Central memory CD8-positive, alpha-beta T cell (primary cell): ENCODE measurements at regions not wholly inside any gene's neighbourhood (a gene's known extent, or its start where the extent isn't known, plus 50 kb on each side); places are given as distances from the start of the nearest gene placed in this dataset.
"Not testable (repeated sequence)": the region's sequence is repeated elsewhere in the genome, so short reads cannot be mapped to it uniquely, and the experiment has no call there.

Experiments used
- ATAC-seq: fragments of 150-1000 bp; cut with Tn5 transposase; replicated peaks from 2 replicates; pipeline ENCODE4 v1.10.0; 2022; ENCODE audit warnings: mild to moderate bottlenecking, moderate FRiP score, moderate number of reproducible peaks; ENCODE audit not compliant: poor library complexity, severe bottlenecking; ENCODE audit errors: extremely low read depth
- DNase-seq, 2 donors: peaks; one replicate each; pipeline ENCODE4 v3.0.0; 2021; ENCODE audit warnings: low spot score in 2 of 2
- H3K27ac Mint-ChIP-seq: one replicate; pipeline ENCODE4 v1.8.0; 2022; ENCODE audit warnings: low read depth, mild to moderate bottlenecking, moderate library complexity, mixed read lengths
- H3K27me3 Mint-ChIP-seq: one replicate; pipeline ENCODE4 v1.8.0; 2022; ENCODE audit warnings: mixed read lengths
- H3K36me3 Mint-ChIP-seq: one replicate; pipeline ENCODE4 v1.8.0; 2022; ENCODE audit warnings: mild to moderate bottlenecking, moderate library complexity, mixed read lengths; ENCODE audit not compliant: insufficient read depth
- H3K4me1 Mint-ChIP-seq: one replicate; pipeline ENCODE4 v1.8.0; 2022; ENCODE audit warnings: mixed read lengths
- H3K4me3 Mint-ChIP-seq: one replicate; pipeline ENCODE4 v1.8.0; 2022; ENCODE audit warnings: mild to moderate bottlenecking, moderate library complexity, mixed read lengths
- H3K9me3 Mint-ChIP-seq: one replicate; pipeline ENCODE4 v1.8.0; 2022; ENCODE audit warnings: mixed read lengths

DNA sequence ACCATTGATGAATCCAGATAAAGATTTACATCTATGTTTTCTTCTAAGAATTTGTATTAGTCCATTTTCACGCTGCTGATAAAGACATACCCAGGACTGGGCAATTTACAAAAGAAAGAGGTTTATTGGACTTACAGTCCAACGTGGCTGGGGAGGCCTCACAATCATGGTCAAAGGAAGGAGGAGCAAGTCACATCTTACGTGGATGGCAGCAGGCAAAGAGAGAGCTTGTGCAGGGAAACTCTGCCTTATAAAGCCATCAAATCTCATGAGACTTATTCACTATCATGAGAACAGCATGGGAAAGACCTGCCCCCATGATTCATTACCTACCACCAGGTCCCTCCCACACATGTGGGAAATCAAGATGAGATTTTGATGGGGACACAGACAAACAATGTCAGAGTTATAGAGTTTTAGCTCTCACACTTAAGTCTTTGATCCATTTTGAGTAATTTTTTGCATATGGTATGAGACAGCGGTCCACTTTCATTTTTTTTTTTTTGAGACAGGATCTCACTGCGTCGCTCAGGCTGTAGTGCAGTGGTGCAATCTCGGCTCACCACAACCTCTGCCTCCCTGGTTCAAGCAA, 53.5 kb upstream of the JADE2 start:
- not testable (repeated sequence) for H3K4me3 Mint-ChIP-seq, H3K27me3 Mint-ChIP-seq, H3K4me1 Mint-ChIP-seq, ATAC-seq, H3K36me3 Mint-ChIP-seq, H3K9me3 Mint-ChIP-seq, DNase-seq, H3K27ac Mint-ChIP-seq

DNA sequence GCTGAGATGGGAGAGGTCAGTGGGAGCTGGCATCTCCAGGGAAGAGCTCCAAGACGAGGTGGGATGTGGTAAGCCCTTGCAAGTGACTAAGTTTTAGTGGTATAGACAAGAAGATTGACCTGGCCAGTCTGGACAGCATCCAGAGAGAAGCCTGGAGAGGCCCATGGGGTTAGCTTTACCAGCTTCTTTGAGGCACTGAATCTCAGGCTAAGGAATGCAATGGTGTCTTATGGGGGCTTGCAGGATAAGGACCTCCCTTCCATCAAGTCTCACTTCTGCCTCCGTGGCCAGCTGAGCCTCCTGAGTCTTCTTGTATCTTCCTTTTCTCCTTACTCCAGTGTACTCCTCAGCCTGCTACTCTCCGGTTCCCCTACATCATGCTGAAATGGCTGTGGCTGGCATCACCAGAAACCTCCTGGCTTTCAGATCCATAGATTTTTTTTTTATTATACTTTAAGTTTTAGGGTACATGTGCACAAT, 56.5 kb upstream of the JADE2 start:
- Mint-ChIP-seq H3K9me3 (no peaks in the 10 kb centered on the region), H3K4me3 (no peak overlapping the region), H3K4me1 (peaks cover 5% of the 10 kb centered on the region), H3K27ac (peak overlapping the region; percentile 29), H3K27me3 (no peaks in the 10 kb centered on the region), H3K36me3 (no peaks in the 10 kb centered on the region)
- ATAC-seq: no peak
- DNase-seq: no peak

DNA sequence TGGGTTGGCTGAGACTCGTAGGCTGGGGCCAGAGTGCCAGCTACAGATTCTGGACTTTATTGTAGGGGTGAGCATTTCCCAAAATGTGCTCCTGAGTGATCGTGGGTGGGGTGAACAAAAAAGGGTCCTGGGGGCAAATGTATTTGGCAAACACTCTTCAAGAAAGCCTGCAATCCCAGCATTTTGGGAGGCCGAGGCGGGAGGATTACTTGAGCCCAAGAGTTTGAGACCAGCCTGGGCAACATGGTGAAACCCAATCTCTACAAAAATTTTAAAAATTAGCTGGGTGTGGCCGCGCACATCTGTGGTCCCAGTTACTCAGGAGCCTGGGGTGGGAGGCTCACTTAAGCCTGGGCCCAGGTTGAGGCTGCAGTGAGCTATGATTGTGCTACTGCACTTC, 55.5 kb upstream of the CDKN2AIPNL start:
- H3K4me1 Mint-ChIP-seq: peaks cover 5% of the 10 kb centered on the region
- DNase-seq: no peak
- ATAC-seq: no peak
- no peaks in the 10 kb centered on the region for H3K36me3 Mint-ChIP-seq
- no peaks in the 10 kb centered on the region for H3K27me3 Mint-ChIP-seq
- H3K4me3 Mint-ChIP-seq: no peak overlapping the region
- peak overlapping the region; percentile 1 for H3K27ac Mint-ChIP-seq
- no peaks in the 10 kb centered on the region for H3K9me3 Mint-ChIP-seq

DNA sequence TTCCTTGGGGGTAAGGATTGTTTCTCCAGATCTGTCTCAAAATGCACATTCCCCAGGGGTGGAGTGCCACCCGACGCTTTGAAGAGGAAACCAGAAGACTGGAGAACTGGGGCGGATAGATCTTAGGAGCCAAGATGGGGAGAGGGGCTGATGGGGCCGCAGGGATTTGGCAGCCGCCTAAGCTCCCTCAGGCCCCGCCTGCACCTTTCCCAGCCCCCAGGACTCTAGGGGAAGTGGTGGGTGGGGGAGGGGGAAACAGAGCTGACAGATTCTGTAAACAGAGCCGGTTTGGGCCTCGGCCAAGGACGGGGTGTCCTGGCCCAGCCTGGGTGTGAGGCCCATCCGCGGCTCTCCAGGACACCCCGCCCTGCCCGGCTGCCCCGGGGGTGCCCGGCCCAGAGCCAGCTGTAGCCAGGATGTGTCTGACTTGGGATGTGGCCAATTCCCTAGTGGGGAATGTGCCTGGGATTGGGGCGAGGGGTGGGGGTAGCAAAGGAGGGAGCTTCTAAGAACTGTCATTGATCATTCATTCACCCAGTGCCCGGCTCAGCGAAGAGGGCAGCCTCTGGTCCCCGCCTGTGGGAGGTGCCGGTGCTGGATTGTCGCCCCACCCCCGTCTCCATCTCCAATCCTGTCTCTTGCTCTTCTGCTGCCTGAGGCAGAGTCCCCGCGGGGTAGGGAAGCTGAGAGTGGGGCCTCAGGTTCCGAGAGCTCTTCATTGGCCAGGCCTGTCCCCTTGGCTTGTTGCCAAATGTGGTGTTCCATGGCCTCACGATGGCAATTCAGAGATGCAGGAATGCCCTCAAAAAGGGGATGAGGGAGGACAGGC, 54.8 kb upstream of the CDKN2AIPNL start:
- ATAC-seq: peak; percentile 57
- Mint-ChIP-seq H3K27ac (peak overlapping the region; percentile 1), H3K27me3 (no peaks in the 10 kb centered on the region), H3K9me3 (no peaks in the 10 kb centered on the region), H3K36me3 (no peaks in the 10 kb centered on the region), H3K4me1 (peaks cover 5% of the 10 kb centered on the region), H3K4me3 (peak overlapping the region; percentile 73)
- DNase-seq: no peak

DNA sequence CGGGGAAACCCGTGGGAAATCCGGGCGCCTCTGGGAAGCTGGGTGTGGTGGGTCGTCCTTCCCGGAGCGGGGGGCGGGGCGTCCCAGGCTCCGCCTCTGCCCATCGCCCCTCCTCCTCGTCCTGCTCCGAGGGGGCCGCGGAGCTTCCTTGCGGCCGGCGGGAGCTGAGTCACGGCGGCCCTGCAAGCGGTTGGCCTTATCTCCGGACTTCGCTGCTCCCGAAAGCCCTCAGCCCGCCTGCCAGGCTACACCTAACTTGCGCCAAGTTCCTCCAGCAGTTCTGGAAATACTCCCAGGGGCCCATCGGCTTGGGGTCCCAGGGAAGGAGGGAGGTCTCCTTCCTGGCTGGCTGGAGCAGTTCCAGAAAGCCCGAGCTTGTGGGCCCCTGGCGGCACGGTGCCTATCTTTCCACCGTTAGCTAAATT, 54.1 kb upstream of the CDKN2AIPNL start:
- no peaks in the 10 kb centered on the region for H3K9me3 Mint-ChIP-seq
- H3K4me1 Mint-ChIP-seq: peaks cover 5% of the 10 kb centered on the region
- H3K4me3 Mint-ChIP-seq: peak overlapping the region; percentile 73
- DNase-seq (no peak), ATAC-seq (peak; percentile 52)
- H3K36me3 Mint-ChIP-seq: no peaks in the 10 kb centered on the region
- no peaks in the 10 kb centered on the region for H3K27me3 Mint-ChIP-seq
- no peak overlapping the region for H3K27ac Mint-ChIP-seq

DNA sequence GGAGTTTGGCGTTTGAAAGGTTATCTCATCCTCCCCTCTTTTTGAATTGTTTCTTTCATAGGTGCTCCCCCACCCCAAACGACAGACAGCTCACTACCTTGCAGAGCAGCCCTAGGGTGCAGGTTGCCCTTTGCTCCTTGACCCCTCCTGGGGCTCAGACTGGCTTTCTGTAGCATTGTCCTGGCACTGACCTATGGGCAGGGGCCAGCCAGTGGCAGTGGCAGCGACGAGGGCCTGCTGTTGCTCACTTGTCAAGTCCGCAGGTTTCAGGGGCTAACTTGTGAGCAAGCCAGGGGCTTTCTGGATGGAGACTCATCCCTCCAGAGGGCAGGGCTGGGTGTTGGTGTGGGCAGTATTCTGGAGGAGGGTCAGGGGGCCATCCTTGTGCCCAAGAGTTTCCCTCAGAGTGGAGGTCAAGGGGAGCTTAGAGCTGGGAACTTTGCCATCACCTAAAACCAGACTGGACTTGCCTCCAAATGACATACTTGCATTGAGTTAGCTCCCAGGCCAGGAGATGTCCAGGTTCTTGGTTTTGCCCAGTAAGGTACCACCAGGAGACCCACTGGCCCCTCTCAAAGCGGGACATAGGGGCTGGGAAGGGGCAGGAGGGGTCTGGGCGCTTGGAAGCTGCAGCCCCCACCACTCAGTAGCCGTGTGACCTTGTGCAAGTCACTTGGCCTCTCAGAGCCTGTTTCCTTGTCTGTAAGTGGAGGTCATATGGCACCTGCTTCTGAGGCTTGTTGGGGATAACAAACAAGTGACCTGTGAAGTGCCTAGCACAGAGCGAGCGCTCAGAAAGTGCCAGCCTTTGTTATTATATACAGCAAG, 53.5 kb upstream of the CDKN2AIPNL start:
- Mint-ChIP-seq H3K36me3 (no peaks in the 10 kb centered on the region), H3K4me1 (peaks cover 5% of the 10 kb centered on the region), H3K9me3 (no peaks in the 10 kb centered on the region), H3K27ac (no peak overlapping the region), H3K4me3 (peak overlapping the region; percentile 73), H3K27me3 (no peaks in the 10 kb centered on the region)
- ATAC-seq (peak; percentile 17), DNase-seq (no peak)

DNA sequence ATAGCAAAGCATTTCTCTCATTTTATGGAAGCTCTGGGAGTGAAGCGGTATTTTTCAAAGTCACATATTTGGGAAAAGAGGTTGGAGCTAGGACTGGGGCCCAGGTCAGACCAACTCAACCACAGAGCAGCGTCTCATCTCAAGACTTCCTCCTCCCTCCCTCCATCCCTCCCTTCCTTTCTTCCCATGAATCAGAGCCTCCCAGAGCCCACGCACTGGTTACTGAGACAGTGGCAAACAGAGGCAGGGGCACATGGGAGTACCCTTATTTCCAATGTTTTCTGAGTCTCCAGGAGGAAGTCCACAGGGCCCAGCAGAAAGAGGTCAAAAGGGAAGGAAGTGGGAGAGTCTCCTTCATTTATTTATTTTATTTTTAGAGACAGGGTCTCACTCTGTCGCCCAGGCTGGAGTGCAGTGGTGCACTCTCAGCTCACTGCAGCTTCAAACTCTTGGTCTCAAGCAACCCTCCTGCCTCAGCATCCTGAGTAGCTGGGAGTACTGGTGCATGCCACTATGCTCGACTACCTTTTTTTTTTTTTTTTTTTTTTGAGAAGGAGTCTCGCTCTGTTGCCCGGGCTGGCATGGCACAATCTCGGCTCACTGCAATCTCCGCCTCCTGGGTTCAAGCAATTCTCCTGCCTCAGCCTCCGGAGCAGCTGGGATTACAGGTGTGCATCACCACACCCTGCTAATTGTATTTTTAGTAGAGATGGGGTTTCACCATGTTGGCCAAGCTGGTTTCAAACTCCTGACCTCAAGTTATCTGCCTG, 52.5 kb upstream of the CDKN2AIPNL start:
- peaks cover 5% of the 10 kb centered on the region for H3K4me1 Mint-ChIP-seq
- H3K4me3 Mint-ChIP-seq: peak overlapping the region; percentile 73
- no peaks in the 10 kb centered on the region for H3K9me3 Mint-ChIP-seq
- no peaks in the 10 kb centered on the region for H3K27me3 Mint-ChIP-seq
- ATAC-seq (no peak), DNase-seq (no peak)
- H3K27ac Mint-ChIP-seq: no peak overlapping the region
- H3K36me3 Mint-ChIP-seq: no peaks in the 10 kb centered on the region

DNA sequence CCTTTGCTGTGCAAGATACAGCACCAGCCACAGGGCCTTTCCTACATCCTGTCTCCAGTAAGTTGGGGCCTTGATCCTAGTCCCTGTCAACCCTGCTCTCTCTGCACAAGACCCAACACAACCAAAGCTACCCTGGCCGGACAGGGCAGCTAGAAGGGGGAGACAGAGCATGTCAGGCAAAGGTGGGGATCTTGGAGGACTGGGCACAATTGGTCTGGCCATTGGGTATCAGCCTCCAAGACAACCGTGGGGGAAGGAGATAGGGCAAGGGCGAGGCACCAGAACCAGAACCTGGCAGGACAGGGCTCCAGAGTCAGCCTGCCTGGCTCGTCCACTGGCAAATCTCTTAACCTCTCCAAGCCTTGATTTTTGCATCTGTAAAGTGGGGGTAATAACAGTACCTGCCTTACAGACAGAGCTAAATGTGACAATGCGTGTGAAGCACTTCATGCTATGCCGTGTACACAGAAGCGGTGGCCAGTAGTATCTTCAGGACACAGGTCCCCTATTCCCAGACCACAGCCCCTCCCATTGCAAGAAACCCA, 51.6 kb upstream of the CDKN2AIPNL start:
- Mint-ChIP-seq H3K9me3 (no peaks in the 10 kb centered on the region), H3K36me3 (no peaks in the 10 kb centered on the region), H3K4me3 (no peak overlapping the region), H3K27ac (no peak overlapping the region), H3K4me1 (peaks cover 5% of the 10 kb centered on the region), H3K27me3 (no peaks in the 10 kb centered on the region)
- no peak for DNase-seq
- no peak for ATAC-seq

DNA sequence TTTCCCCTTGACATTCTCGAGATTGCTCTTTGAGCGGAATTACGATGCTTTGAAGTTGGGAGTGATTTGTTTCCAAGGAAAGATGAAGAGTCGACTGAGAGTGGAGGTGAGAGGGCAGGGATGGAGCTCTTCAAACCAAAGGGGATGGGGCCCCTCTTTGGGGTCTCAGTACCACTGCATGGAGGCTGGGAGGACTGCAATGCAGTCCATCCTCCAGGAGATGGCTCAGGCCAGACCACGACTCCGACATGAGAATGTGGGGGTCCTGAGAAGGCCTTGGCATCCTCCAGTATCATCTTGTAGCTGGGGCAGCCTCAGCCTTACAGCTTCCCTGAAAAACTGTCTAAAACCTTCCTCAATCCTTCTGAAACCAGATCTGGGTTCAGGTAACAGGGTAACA, 51.1 kb upstream of the CDKN2AIPNL start:
- Mint-ChIP-seq H3K4me3 (no peak overlapping the region), H3K9me3 (no peaks in the 10 kb centered on the region), H3K27ac (no peak overlapping the region), H3K36me3 (peaks cover under 1% of the 10 kb centered on the region), H3K27me3 (no peaks in the 10 kb centered on the region), H3K4me1 (peaks cover 5% of the 10 kb centered on the region)
- DNase-seq: no peak
- no peak for ATAC-seq

DNA sequence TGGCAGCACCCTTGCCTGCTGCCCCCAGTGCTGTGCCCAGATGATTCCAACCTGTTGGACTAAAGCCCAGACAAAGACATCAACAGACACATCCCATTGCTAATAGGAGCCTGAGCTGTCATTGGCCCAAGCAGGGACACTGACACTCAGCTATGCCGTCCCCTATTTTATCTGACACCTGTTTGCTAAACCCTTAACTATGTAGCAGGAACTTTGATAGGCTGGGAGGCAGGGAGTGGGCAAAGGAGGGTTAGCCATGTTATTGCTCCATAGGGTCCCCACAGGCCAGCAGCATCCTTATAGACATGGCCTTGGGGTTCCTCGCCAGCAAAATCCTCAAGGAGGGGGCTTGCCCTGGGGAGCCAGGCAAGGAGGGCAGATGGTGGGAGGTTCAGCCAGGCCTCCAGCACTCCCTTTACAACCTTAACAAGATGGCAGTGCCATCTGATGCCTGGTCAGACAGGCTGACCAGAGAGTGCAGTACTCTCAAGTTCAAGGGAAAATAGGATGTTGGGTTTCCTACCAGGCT, 50.4 kb upstream of the CDKN2AIPNL start:
- ATAC-seq (no peak), DNase-seq (no peak)
- H3K4me1 Mint-ChIP-seq: peaks cover 5% of the 10 kb centered on the region
- H3K4me3 Mint-ChIP-seq: no peak overlapping the region
- H3K27me3 Mint-ChIP-seq: no peaks in the 10 kb centered on the region
- H3K36me3 Mint-ChIP-seq: peaks cover 1% of the 10 kb centered on the region
- H3K9me3 Mint-ChIP-seq: no peaks in the 10 kb centered on the region
- H3K27ac Mint-ChIP-seq: no peak overlapping the region
